ENCODE measurements at regions not wholly inside any gene's neighbourhood (a gene's known extent, or its start where the extent isn't known, plus 50 kb on each side); places are given as distances from the start of the nearest gene placed in this dataset.

- TF ChIP-seq CTCF (IDR thresholded peaks at IDR 0.05) (no peak), POLR2A (IDR thresholded peaks at IDR 0.05) (no peak)
Observed at GRCh38 chr6:103893141-103893581, 966.6 kb downstream of the HACE1 start.
